ENCODE measurements at regions not wholly inside any gene's neighbourhood (a gene's known extent, or its start where the extent isn't known, plus 50 kb on each side); places are given as distances from the start of the nearest gene placed in this dataset.

DNA sequence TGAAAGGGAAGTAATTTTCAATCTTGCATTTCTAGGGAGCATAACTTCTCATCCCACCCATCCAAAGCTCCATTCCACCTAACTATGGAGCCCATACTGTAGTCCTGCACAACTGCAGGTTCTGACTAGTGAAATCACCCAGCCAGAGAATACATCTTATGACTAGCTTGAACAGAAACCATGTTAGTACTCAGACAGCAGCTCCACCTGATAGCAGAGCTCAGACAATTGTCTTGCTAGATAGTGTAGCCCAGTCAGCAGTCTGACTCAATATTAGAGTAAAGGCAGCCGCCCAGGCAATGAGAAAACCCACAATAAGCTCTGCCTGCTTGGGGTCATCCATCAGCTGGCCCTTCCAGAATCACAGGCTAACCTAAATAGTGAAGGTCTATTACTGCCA lies 544.7 kb upstream of the GBE1 start:
- H4K12ac ChIP-seq (ENCODE audit: low read depth, low read length) = no peak overlapping the region
- no peaks in the 10 kb centered on the region for H3K9me3 ChIP-seq (ENCODE audit: insufficient read depth, low read depth, low read length)
- H3K18ac ChIP-seq (ENCODE audit: low read length) = no peak overlapping the region
- H2BK12ac ChIP-seq (ENCODE audit: low read length) = no peak overlapping the region
- H4K91ac ChIP-seq (ENCODE audit: low read depth, low read length) = no peak overlapping the region
- no peak overlapping the region for H2BK5ac ChIP-seq (ENCODE audit: low read depth, low read length, poor library complexity)
- no peak overlapping the region for H3K4me2 ChIP-seq (ENCODE audit: low read length)
- H4K8ac ChIP-seq (ENCODE audit: low read depth, low read length) = no peak overlapping the region
- H3K36me3 ChIP-seq (ENCODE audit: control insufficient read depth in 1 of 2, insufficient read depth in 2 of 2, low read length in 2 of 2) = no peaks in the 10 kb centered on the region
- no peaks in the 10 kb centered on the region for H3K4me1 ChIP-seq (ENCODE audit: control insufficient read depth in 1 of 2, insufficient read depth in 2 of 2, low read length in 2 of 2)
- H3K79me1 ChIP-seq (ENCODE audit: low read length) = no peaks in the 10 kb centered on the region
- no peak overlapping the region for H3K27ac ChIP-seq (ENCODE audit: low read depth, low read length)
- WGBS (ENCODE audit: extremely low coverage, insufficient coverage, insufficient read length) = no CpG with 5 or more reads among the region's 1 CpG
- H3K14ac ChIP-seq (ENCODE audit: low read length) = no peak overlapping the region
- H3K4me3 ChIP-seq (ENCODE audit: low read depth, low read length) = no peak overlapping the region
- H3K23ac ChIP-seq (ENCODE audit: low read length) = peak overlapping the region; percentile 33
- H3K79me2 ChIP-seq (ENCODE audit: control insufficient read depth, insufficient read depth, low read length, poor library complexity) = no peaks in the 10 kb centered on the region
- no peak overlapping the region for H2BK120ac ChIP-seq (ENCODE audit: insufficient read depth, low read length, poor library complexity)
- H3K9ac ChIP-seq (ENCODE audit: low read length) = no peak overlapping the region
- no peak overlapping the region for H2AFZ ChIP-seq (ENCODE audit: insufficient read depth, low read length, poor library complexity)
- no peak overlapping the region for H2AK5ac ChIP-seq (ENCODE audit: low read length)
- no peak overlapping the region for H3K4ac ChIP-seq (ENCODE audit: low read depth, low read length)
- no peak for DNase-seq
- no peaks in the 10 kb centered on the region for H3K27me3 ChIP-seq (ENCODE audit: insufficient read depth, low read length)

DNA sequence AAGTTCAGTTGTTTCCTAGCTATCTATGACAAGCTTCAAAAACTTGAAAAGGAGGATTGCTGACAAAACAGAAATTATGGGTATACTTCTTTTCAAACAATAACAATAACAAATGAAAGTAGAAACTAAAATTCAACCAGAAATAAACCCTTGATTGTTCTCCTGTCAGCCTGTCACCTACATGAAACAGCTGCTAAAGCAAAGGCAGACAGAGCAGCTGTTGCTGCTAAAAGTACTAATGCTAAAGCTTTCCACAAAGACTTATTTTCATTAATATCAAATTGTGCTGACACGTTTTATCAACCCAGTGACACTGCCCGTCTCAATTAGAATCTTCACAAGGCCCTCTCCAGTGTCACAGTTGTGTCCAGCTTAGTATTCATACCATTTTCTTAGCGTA lies 533.2 kb upstream of the GBE1 start:
- H3K9me3 ChIP-seq (ENCODE audit: insufficient read depth, low read depth, low read length) = no peaks in the 10 kb centered on the region
- H2AFZ ChIP-seq (ENCODE audit: insufficient read depth, low read length, poor library complexity) = no peak overlapping the region
- no peak overlapping the region for H2BK120ac ChIP-seq (ENCODE audit: insufficient read depth, low read length, poor library complexity)
- DNase-seq = no peak
- no CpG with 5 or more reads among the region's 3 CpGs for WGBS (ENCODE audit: extremely low coverage, insufficient coverage, insufficient read length)
- H2BK12ac ChIP-seq (ENCODE audit: low read length) = no peak overlapping the region
- no peak overlapping the region for H2BK5ac ChIP-seq (ENCODE audit: low read depth, low read length, poor library complexity)
- H3K4me3 ChIP-seq (ENCODE audit: low read depth, low read length) = no peak overlapping the region
- H4K8ac ChIP-seq (ENCODE audit: low read depth, low read length) = no peak overlapping the region
- H4K12ac ChIP-seq (ENCODE audit: low read depth, low read length) = no peak overlapping the region
- no peak overlapping the region for H3K4me2 ChIP-seq (ENCODE audit: low read length)
- H3K36me3 ChIP-seq (ENCODE audit: control insufficient read depth in 1 of 2, insufficient read depth in 2 of 2, low read length in 2 of 2) = no peaks in the 10 kb centered on the region
- H2AK5ac ChIP-seq (ENCODE audit: low read length) = no peak overlapping the region
- H3K23ac ChIP-seq (ENCODE audit: low read length) = no peak overlapping the region
- H3K4me1 ChIP-seq (ENCODE audit: control insufficient read depth in 1 of 2, insufficient read depth in 2 of 2, low read length in 2 of 2) = no peaks in the 10 kb centered on the region
- H3K14ac ChIP-seq (ENCODE audit: low read length) = no peak overlapping the region
- H4K91ac ChIP-seq (ENCODE audit: low read depth, low read length) = no peak overlapping the region
- no peak overlapping the region for H3K4ac ChIP-seq (ENCODE audit: low read depth, low read length)
- no peak overlapping the region for H3K18ac ChIP-seq (ENCODE audit: low read length)
- H3K79me1 ChIP-seq (ENCODE audit: low read length) = no peaks in the 10 kb centered on the region
- no peak overlapping the region for H3K9ac ChIP-seq (ENCODE audit: low read length)
- no peaks in the 10 kb centered on the region for H3K79me2 ChIP-seq (ENCODE audit: control insufficient read depth, insufficient read depth, low read length, poor library complexity)
- H3K27me3 ChIP-seq (ENCODE audit: insufficient read depth, low read length) = no peaks in the 10 kb centered on the region
- no peak overlapping the region for H3K27ac ChIP-seq (ENCODE audit: low read depth, low read length)

DNA sequence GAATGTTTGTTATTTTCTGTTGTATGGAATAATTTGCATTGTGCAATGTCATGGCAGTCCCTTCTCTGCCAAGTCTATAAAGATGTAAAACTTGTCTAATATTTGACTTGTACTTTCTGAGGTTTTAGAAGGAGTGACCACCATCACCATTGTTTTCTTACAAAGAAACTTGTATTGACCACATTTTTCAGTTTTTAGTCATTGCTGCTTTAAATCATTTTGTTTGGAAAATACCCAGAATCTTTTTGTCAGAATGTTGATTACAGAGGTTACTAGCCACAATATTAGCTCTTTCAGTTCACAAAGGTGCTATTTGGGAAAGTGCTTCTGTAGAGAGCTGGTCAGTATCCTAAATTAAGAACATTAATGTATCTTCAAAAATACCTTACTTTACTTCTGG lies 532.4 kb upstream of the GBE1 start:
- Histone ChIP-seq H3K79me1 (ENCODE audit: low read length) (no peaks in the 10 kb centered on the region), H3K27ac (ENCODE audit: low read depth, low read length) (no peak overlapping the region), H3K4ac (ENCODE audit: low read depth, low read length) (no peak overlapping the region), H3K4me1 (ENCODE audit: control insufficient read depth in 1 of 2, insufficient read depth in 2 of 2, low read length in 2 of 2) (no peaks in the 10 kb centered on the region), H3K9ac (ENCODE audit: low read length) (no peak overlapping the region), H2BK12ac (ENCODE audit: low read length) (no peak overlapping the region), H3K18ac (ENCODE audit: low read length) (no peak overlapping the region), H3K27me3 (ENCODE audit: insufficient read depth, low read length) (no peaks in the 10 kb centered on the region), H3K4me3 (ENCODE audit: low read depth, low read length) (no peak overlapping the region), H4K12ac (ENCODE audit: low read depth, low read length) (no peak overlapping the region), H3K23ac (ENCODE audit: low read length) (no peak overlapping the region), H2AK5ac (ENCODE audit: low read length) (no peak overlapping the region), H2BK120ac (ENCODE audit: insufficient read depth, low read length, poor library complexity) (no peak overlapping the region), H3K36me3 (ENCODE audit: control insufficient read depth in 1 of 2, insufficient read depth in 2 of 2, low read length in 2 of 2) (no peaks in the 10 kb centered on the region), H4K8ac (ENCODE audit: low read depth, low read length) (no peak overlapping the region), H3K79me2 (ENCODE audit: control insufficient read depth, insufficient read depth, low read length, poor library complexity) (no peaks in the 10 kb centered on the region), H2AFZ (ENCODE audit: insufficient read depth, low read length, poor library complexity) (no peak overlapping the region), H2BK5ac (ENCODE audit: low read depth, low read length, poor library complexity) (no peak overlapping the region), H3K9me3 (ENCODE audit: insufficient read depth, low read depth, low read length) (no peaks in the 10 kb centered on the region), H3K14ac (ENCODE audit: low read length) (no peak overlapping the region), H4K91ac (ENCODE audit: low read depth, low read length) (no peak overlapping the region), H3K4me2 (ENCODE audit: low read length) (no peak overlapping the region)
- DNase-seq = peak in 1 of 2 donors; percentile 3

DNA sequence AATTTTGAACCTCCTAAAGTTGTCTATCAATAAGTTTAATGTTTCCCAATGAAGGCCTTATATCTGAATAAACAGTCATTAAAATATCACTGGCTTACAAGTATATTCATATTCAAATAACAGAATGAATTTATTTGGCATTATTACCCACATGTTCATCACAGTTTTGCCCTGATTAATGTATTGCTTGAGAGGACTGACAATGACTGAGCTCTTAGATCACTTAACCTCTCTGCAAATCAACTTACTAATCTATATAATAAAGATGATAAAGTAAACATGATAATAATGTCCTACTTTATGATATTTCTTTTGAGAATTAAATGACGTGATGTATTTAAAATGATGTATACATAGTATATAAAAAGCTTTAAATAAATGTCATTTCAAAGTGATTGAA lies 532.0 kb upstream of the GBE1 start:
- H3K4ac ChIP-seq (ENCODE audit: low read depth, low read length) = no peak overlapping the region
- H3K9me3 ChIP-seq (ENCODE audit: insufficient read depth, low read depth, low read length) = no peaks in the 10 kb centered on the region
- no peak overlapping the region for H3K18ac ChIP-seq (ENCODE audit: low read length)
- no peak overlapping the region for H2BK12ac ChIP-seq (ENCODE audit: low read length)
- H3K79me2 ChIP-seq (ENCODE audit: control insufficient read depth, insufficient read depth, low read length, poor library complexity) = no peaks in the 10 kb centered on the region
- H2AFZ ChIP-seq (ENCODE audit: insufficient read depth, low read length, poor library complexity) = no peak overlapping the region
- H3K4me2 ChIP-seq (ENCODE audit: low read length) = no peak overlapping the region
- no peaks in the 10 kb centered on the region for H3K27me3 ChIP-seq (ENCODE audit: insufficient read depth, low read length)
- no peaks in the 10 kb centered on the region for H3K4me1 ChIP-seq (ENCODE audit: control insufficient read depth in 1 of 2, insufficient read depth in 2 of 2, low read length in 2 of 2)
- H3K4me3 ChIP-seq (ENCODE audit: low read depth, low read length) = no peak overlapping the region
- H3K36me3 ChIP-seq (ENCODE audit: control insufficient read depth in 1 of 2, insufficient read depth in 2 of 2, low read length in 2 of 2) = no peaks in the 10 kb centered on the region
- H3K23ac ChIP-seq (ENCODE audit: low read length) = no peak overlapping the region
- no peak overlapping the region for H2AK5ac ChIP-seq (ENCODE audit: low read length)
- no peak overlapping the region for H4K12ac ChIP-seq (ENCODE audit: low read depth, low read length)
- H4K8ac ChIP-seq (ENCODE audit: low read depth, low read length) = no peak overlapping the region
- no peaks in the 10 kb centered on the region for H3K79me1 ChIP-seq (ENCODE audit: low read length)
- H4K91ac ChIP-seq (ENCODE audit: low read depth, low read length) = no peak overlapping the region
- no peak overlapping the region for H2BK5ac ChIP-seq (ENCODE audit: low read depth, low read length, poor library complexity)
- H3K27ac ChIP-seq (ENCODE audit: low read depth, low read length) = no peak overlapping the region
- H2BK120ac ChIP-seq (ENCODE audit: insufficient read depth, low read length, poor library complexity) = no peak overlapping the region
- DNase-seq = no peak
- H3K9ac ChIP-seq (ENCODE audit: low read length) = no peak overlapping the region
- no CpG with 5 or more reads among the region's 1 CpG for WGBS (ENCODE audit: extremely low coverage, insufficient coverage, insufficient read length)
- H3K14ac ChIP-seq (ENCODE audit: low read length) = no peak overlapping the region

DNA sequence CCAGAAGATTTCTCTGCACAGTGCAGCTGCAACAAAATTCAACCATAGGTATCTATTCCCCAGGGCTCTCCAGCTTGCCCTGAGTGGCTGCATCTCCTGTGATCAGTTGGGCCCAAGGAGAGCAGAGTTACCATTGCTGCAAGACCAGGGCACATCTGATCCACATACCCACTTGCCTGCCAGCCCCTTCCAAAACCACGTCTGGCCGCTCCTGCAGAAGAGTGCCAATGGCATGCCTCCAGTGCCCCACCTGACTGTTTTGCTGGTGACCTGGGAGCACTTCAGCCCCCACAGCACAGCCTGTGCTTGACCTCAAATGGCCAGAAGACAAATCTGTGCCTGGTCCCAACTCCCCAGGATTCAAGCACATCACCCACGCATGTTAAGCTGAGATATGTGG lies 526.1 kb upstream of the GBE1 start:
- Histone ChIP-seq H3K79me2 (ENCODE audit: control insufficient read depth, insufficient read depth, low read length, poor library complexity) (no peaks in the 10 kb centered on the region), H3K27me3 (ENCODE audit: insufficient read depth, low read length) (no peaks in the 10 kb centered on the region), H3K14ac (ENCODE audit: low read length) (no peak overlapping the region), H2AK5ac (ENCODE audit: low read length) (no peak overlapping the region), H4K91ac (ENCODE audit: low read depth, low read length) (no peak overlapping the region), H2AFZ (ENCODE audit: insufficient read depth, low read length, poor library complexity) (no peak overlapping the region), H3K27ac (ENCODE audit: low read depth, low read length) (no peak overlapping the region), H3K4me1 (ENCODE audit: control insufficient read depth in 1 of 2, insufficient read depth in 2 of 2, low read length in 2 of 2) (no peaks in the 10 kb centered on the region), H3K4me2 (ENCODE audit: low read length) (no peak overlapping the region), H3K4ac (ENCODE audit: low read depth, low read length) (no peak overlapping the region), H3K4me3 (ENCODE audit: low read depth, low read length) (no peak overlapping the region), H3K36me3 (ENCODE audit: control insufficient read depth in 1 of 2, insufficient read depth in 2 of 2, low read length in 2 of 2) (no peaks in the 10 kb centered on the region), H2BK5ac (ENCODE audit: low read depth, low read length, poor library complexity) (no peak overlapping the region), H3K18ac (ENCODE audit: low read length) (no peak overlapping the region), H3K9me3 (ENCODE audit: insufficient read depth, low read depth, low read length) (no peaks in the 10 kb centered on the region), H4K12ac (ENCODE audit: low read depth, low read length) (no peak overlapping the region), H2BK12ac (ENCODE audit: low read length) (no peak overlapping the region), H4K8ac (ENCODE audit: low read depth, low read length) (no peak overlapping the region), H3K79me1 (ENCODE audit: low read length) (no peaks in the 10 kb centered on the region), H3K9ac (ENCODE audit: low read length) (no peak overlapping the region), H2BK120ac (ENCODE audit: insufficient read depth, low read length, poor library complexity) (no peak overlapping the region), H3K23ac (ENCODE audit: low read length) (no peak overlapping the region)
- WGBS (ENCODE audit: extremely low coverage, insufficient coverage, insufficient read length) = no CpG with 5 or more reads among the region's 3 CpGs
- DNase-seq = no peak

Measured in trophoblast cell (in vitro differentiated cells and primary cell).